BE2C (cell line): ENCODE measurements at regions not wholly inside any gene's neighbourhood (a gene's known extent, or its start where the extent isn't known, plus 50 kb on each side); places are given as distances from the start of the nearest gene placed in this dataset.
"Not testable (repeated sequence)": the region's sequence is repeated elsewhere in the genome, so short reads cannot be mapped to it uniquely, and the experiment has no call there.

Experiments
- DNase-seq: peaks from one replicate; pipeline ENCODE4 v3.0.0-alpha.2; 2020
- H3K27me3 ChIP-seq: fragments of 250-450 bp; sonication (Bioruptor Pico); 2 replicates; pipeline ENCODE4 v1.5.1; 2020; ENCODE audit warnings: mild to moderate bottlenecking
- H3K36me3 ChIP-seq: fragments of 250-450 bp; sonication (Bioruptor Pico); 2 replicates; pipeline ENCODE4 v1.5.1; 2020; ENCODE audit warnings: mild to moderate bottlenecking
- H3K4me1 ChIP-seq: fragments of 250-450 bp; sonication (Bioruptor Pico); 2 replicates; pipeline ENCODE4 v1.5.1; 2020
- H3K4me3 ChIP-seq: 2 replicates; pipeline ENCODE4 v1.5.1; 2011; ENCODE audit warnings: low read depth, low read length
- H3K9me3 ChIP-seq: fragments of 250-450 bp; sonication (Bioruptor Pico); 2 replicates; pipeline ENCODE4 v1.5.1; 2020
- CTCF ChIP-seq: IDR thresholded peaks from 2 replicates; pipeline ENCODE4 v1.5.1; 2012; ENCODE audit warnings: mild to moderate bottlenecking, low read depth, low read length

- no peaks in the 10 kb centered on the region for H3K4me1 ChIP-seq
- H3K4me3 ChIP-seq, result no peak overlapping the region
- no peaks in the 10 kb centered on the region for H3K9me3 ChIP-seq
- no peaks in the 10 kb centered on the region for H3K36me3 ChIP-seq
- no peaks in the 10 kb centered on the region for H3K27me3 ChIP-seq
- TF ChIP-seq CTCF, result no peak
- DNase-seq, result no peak
Measured at GRCh38 chr6:170146640-170147039, 144.2 kb downstream of the DLL1 start.

GRCh38 chr6:170146131-170146530 lies 144.7 kb downstream of the DLL1 start:
- H3K4me3 ChIP-seq, DNase-seq, H3K36me3 ChIP-seq, H3K9me3 ChIP-seq, H3K27me3 ChIP-seq, H3K4me1 ChIP-seq: not testable (repeated sequence)

GRCh38 chr6:170145716-170146115 lies 145.2 kb downstream of the DLL1 start:
- not testable (repeated sequence) for H3K27me3 ChIP-seq, H3K36me3 ChIP-seq, DNase-seq, H3K4me3 ChIP-seq, H3K9me3 ChIP-seq, H3K4me1 ChIP-seq

- Histone ChIP-seq H3K27me3 (no peaks in the 10 kb centered on the region), H3K4me1 (no peaks in the 10 kb centered on the region), H3K4me3 (no peak overlapping the region), H3K36me3 (no peaks in the 10 kb centered on the region), H3K9me3 (no peaks in the 10 kb centered on the region)
- TF ChIP-seq CTCF, result no peak
- DNase-seq, result no peak
Measured at GRCh38 chr6:170145272-170145592, 145.6 kb downstream of the DLL1 start.

GRCh38 chr6:170144571-170145271 lies 146.2 kb downstream of the DLL1 start:
- TF ChIP-seq CTCF, result no peak
- no peaks in the 10 kb centered on the region for H3K9me3 ChIP-seq
- H3K4me3 ChIP-seq, result no peak overlapping the region
- no peak for DNase-seq
- no peaks in the 10 kb centered on the region for H3K27me3 ChIP-seq
- H3K4me1 ChIP-seq, result no peaks in the 10 kb centered on the region
- H3K36me3 ChIP-seq, result no peaks in the 10 kb centered on the region

GRCh38 chr6:170143401-170144150 lies 147.3 kb downstream of the DLL1 start:
- no peak for DNase-seq
- Histone ChIP-seq H3K36me3 (no peaks in the 10 kb centered on the region), H3K4me3 (no peak overlapping the region), H3K9me3 (no peaks in the 10 kb centered on the region), H3K27me3 (no peaks in the 10 kb centered on the region), H3K4me1 (no peaks in the 10 kb centered on the region)
- TF ChIP-seq CTCF, result no peak

- no peak for DNase-seq
- no peak overlapping the region for H3K4me3 ChIP-seq
- H3K36me3 ChIP-seq, result no peaks in the 10 kb centered on the region
- H3K27me3 ChIP-seq, result no peaks in the 10 kb centered on the region
- no peaks in the 10 kb centered on the region for H3K4me1 ChIP-seq
- H3K9me3 ChIP-seq, result no peaks in the 10 kb centered on the region
- no peak for TF ChIP-seq CTCF
Measured at GRCh38 chr6:170142559-170142958, 148.3 kb downstream of the DLL1 start.

GRCh38 chr6:170141061-170141460 lies 149.8 kb downstream of the DLL1 start:
- not testable (repeated sequence) for H3K4me1 ChIP-seq, H3K27me3 ChIP-seq, H3K4me3 ChIP-seq, H3K9me3 ChIP-seq, DNase-seq, H3K36me3 ChIP-seq
